DMS 273 (cell line): ENCODE measurements at regions not wholly inside any gene's neighbourhood (a gene's known extent, or its start where the extent isn't known, plus 50 kb on each side); places are given as distances from the start of the nearest gene placed in this dataset.

ENCODE experiments used
- DNase-seq: peaks from one replicate; lab custom pipeline; 2025; ENCODE audit not compliant: unreplicated experiment; lab: John Stamatoyannopoulos, UW

GRCh38 chr6:159118924-159119323, 50.3 kb upstream of the FNDC1 start:
- peak; percentile 14 for DNase-seq

- no peak for DNase-seq
Measured at GRCh38 chr6:159117563-159117962, 51.6 kb upstream of the FNDC1 start.

- no peak for DNase-seq
Measured at GRCh38 chr6:159117046-159117445, 52.2 kb upstream of the FNDC1 start.

- no peak for DNase-seq
Measured at GRCh38 chr6:159116343-159116742, 52.9 kb upstream of the FNDC1 start.

- peak; percentile 85 for DNase-seq
Measured at GRCh38 chr6:159114569-159114968, 54.6 kb upstream of the FNDC1 start.

GRCh38 chr6:159113223-159113622, 56.0 kb upstream of the FNDC1 start:
- DNase-seq = no peak

- no peak for DNase-seq
Measured at GRCh38 chr6:159112714-159113113, 56.5 kb upstream of the FNDC1 start.

GRCh38 chr6:159110748-159111147, 58.5 kb upstream of the FNDC1 start:
- no peak for DNase-seq

GRCh38 chr6:159110013-159110412, 59.2 kb upstream of the FNDC1 start:
- peak; percentile 88 for DNase-seq

GRCh38 chr6:159109391-159109790, 59.8 kb upstream of the FNDC1 start:
- no peak for DNase-seq

GRCh38 chr6:159108426-159108985, 60.7 kb upstream of the FNDC1 start:
- peak; percentile 75 for DNase-seq

GRCh38 chr6:159107451-159108260, 61.5 kb upstream of the FNDC1 start:
- DNase-seq = peak; percentile 41

GRCh38 chr6:159106627-159107241, 61.9 kb upstream of the TAGAP start:
- peak; percentile 96 for DNase-seq

- peak; percentile 71 for DNase-seq
Measured at GRCh38 chr6:159105716-159106115, 60.9 kb upstream of the TAGAP start.

- DNase-seq = peak; percentile 50
Measured at GRCh38 chr6:159104931-159105330, 60.1 kb upstream of the TAGAP start.

- peak; percentile 90 for DNase-seq
Measured at GRCh38 chr6:159104163-159104925, 59.6 kb upstream of the TAGAP start.

- DNase-seq = no peak
Measured at GRCh38 chr6:159103396-159104162, 58.8 kb upstream of the TAGAP start.

- DNase-seq = no peak
Measured at GRCh38 chr6:159102373-159103160, 57.8 kb upstream of the TAGAP start.

- DNase-seq = no peak
Measured at GRCh38 chr6:159101656-159102055, 56.9 kb upstream of the TAGAP start.
